GM12878 (cell line): ENCODE measurements at regions not wholly inside any gene's neighbourhood (a gene's known extent, or its start where the extent isn't known, plus 50 kb on each side); places are given as distances from the start of the nearest gene placed in this dataset.

Source experiments
- CUX1 ChIP-seq: IDR thresholded peaks from 2 replicates; pipeline ENCODE4 v1.6.1; 2012; ENCODE audit warnings: improper control_type of control experiment, low read depth, low read length; ENCODE audit not compliant: insufficient replicate concordance
- ELK1 ChIP-seq: IDR thresholded peaks from 2 replicates; pipeline ENCODE4 v1.6.1; 2012; ENCODE audit warnings: low read depth, low read length, improper control_type of control experiment
- MEF2A ChIP-seq: IDR thresholded peaks from 2 replicates; pipeline ENCODE4 v1.6.1; 2011; ENCODE audit warnings: low read depth, mild to moderate bottlenecking, low read length, moderate library complexity; ENCODE audit not compliant: insufficient read depth
- ZNF687 ChIP-seq: fragments of 450-650 bp; IDR thresholded peaks from 2 replicates; pipeline ENCODE4 v1.6.1; 2017; ENCODE audit warnings: mild to moderate bottlenecking, moderate library complexity

- TF ChIP-seq ZNF687 (no peak), ELK1 (no peak), CUX1 (no peak), MEF2A (no peak)
These were observed 88.2 kb downstream of the FAM43A start (continued) for GRCh38 chr3:194773771-194774455.
